H9 (cell line): ENCODE measurements at regions not wholly inside any gene's neighbourhood (a gene's known extent, or its start where the extent isn't known, plus 50 kb on each side); places are given as distances from the start of the nearest gene placed in this dataset.

Experiments
- DNase-seq: peaks from one replicate; pipeline ENCODE4 v3.0.0-alpha.2; 2017
- H2AFZ ChIP-seq: one replicate; pipeline ENCODE4 v1.6.1; 2013; ENCODE audit warnings: mild to moderate bottlenecking, low read length, control low read depth, moderate library complexity
- H2AK5ac ChIP-seq: 2 replicates; pipeline ENCODE4 v1.6.1; 2013; ENCODE audit warnings: low read length, control low read depth, mixed read lengths; ENCODE audit not compliant: insufficient read length
- H2BK120ac ChIP-seq: one replicate; pipeline ENCODE4 v1.6.1; 2013; ENCODE audit warnings: low read depth, mild to moderate bottlenecking, low read length, control low read depth, inconsistent platforms; ENCODE audit not compliant: poor library complexity, severe bottlenecking
- H2BK12ac ChIP-seq: 2 replicates; pipeline ENCODE4 v1.6.1; 2013; ENCODE audit warnings: low read length, control low read depth, mixed read lengths, low read depth; ENCODE audit not compliant: insufficient read length
- H2BK15ac ChIP-seq: 2 replicates; pipeline ENCODE4 v1.6.1; 2013; ENCODE audit warnings: low read depth, low read length, control low read depth
- H2BK20ac ChIP-seq: one replicate; pipeline ENCODE4 v1.6.1; 2013; ENCODE audit warnings: low read depth, mild to moderate bottlenecking, low read length, control low read depth, inconsistent platforms; ENCODE audit not compliant: poor library complexity, severe bottlenecking
- H2BK5ac ChIP-seq: 2 replicates; pipeline ENCODE4 v1.6.1; 2013; ENCODE audit warnings: low read length, control low read depth, mixed read lengths; ENCODE audit not compliant: insufficient read length
- H3K14ac ChIP-seq: 2 replicates; pipeline ENCODE4 v1.6.1; 2013; ENCODE audit warnings: low read length, control low read depth; ENCODE audit not compliant: insufficient read depth
- H3K18ac ChIP-seq: 2 replicates; pipeline ENCODE4 v1.6.1; 2013; ENCODE audit warnings: low read depth, mild to moderate bottlenecking, mixed read lengths, low read length, control low read depth; ENCODE audit not compliant: insufficient read length
- H3K23ac ChIP-seq: 2 replicates; pipeline ENCODE4 v1.6.1; 2013; ENCODE audit warnings: low read length, control low read depth, mixed read lengths, low read depth; ENCODE audit not compliant: insufficient read length
- H3K23me2 ChIP-seq: 2 replicates; pipeline ENCODE4 v1.6.1; 2013; ENCODE audit warnings: low read depth, mild to moderate bottlenecking, mixed read lengths, low read length, control low read depth; ENCODE audit not compliant: insufficient read length, poor library complexity, severe bottlenecking
- H3K27ac ChIP-seq: 2 replicates; pipeline ENCODE4 v1.5.1; 2013; ENCODE audit warnings: low read length, control low read depth, mixed read lengths, low read depth; ENCODE audit not compliant: insufficient read length
- H3K27me3 ChIP-seq: 2 replicates; pipeline ENCODE4 v1.6.1; 2013; ENCODE audit warnings: low read length, control low read depth, inconsistent platforms; ENCODE audit not compliant: insufficient read depth
- H3K4ac ChIP-seq: 2 replicates; pipeline ENCODE4 v1.6.1; 2013; ENCODE audit warnings: low read depth, mild to moderate bottlenecking, control low read depth, inconsistent platforms, low read length, moderate library complexity
- H3K4me1 ChIP-seq: 2 replicates; pipeline ENCODE4 v1.6.1; 2013; ENCODE audit warnings: low read length, control low read depth, inconsistent platforms; ENCODE audit not compliant: insufficient read depth
- H3K4me2 ChIP-seq: 2 replicates; pipeline ENCODE4 v1.6.1; 2013; ENCODE audit warnings: low read length, control low read depth, mixed read lengths; ENCODE audit not compliant: insufficient read length, insufficient read depth
- H3K56ac ChIP-seq: 2 replicates; pipeline ENCODE4 v1.6.1; 2013; ENCODE audit warnings: low read depth, mild to moderate bottlenecking, mixed read lengths, low read length, control low read depth; ENCODE audit not compliant: insufficient read length
- H3K79me1 ChIP-seq: 2 replicates; pipeline ENCODE4 v1.6.1; 2013; ENCODE audit warnings: low read depth, mild to moderate bottlenecking, moderate library complexity, low read length, control low read depth, inconsistent platforms; ENCODE audit not compliant: insufficient read depth, poor library complexity, severe bottlenecking
- H3K79me2 ChIP-seq: 2 replicates; pipeline ENCODE4 v1.6.1; 2013; ENCODE audit warnings: low read length, control low read depth, inconsistent platforms; ENCODE audit not compliant: insufficient read depth
- H3K9ac ChIP-seq: 2 replicates; pipeline ENCODE4 v1.6.1; 2013; ENCODE audit warnings: low read length, control low read depth, mixed read lengths; ENCODE audit not compliant: insufficient read length; ENCODE audit errors: extremely low read depth
- H3K9me3 ChIP-seq: one replicate; pipeline ENCODE4 v1.6.1; 2013; ENCODE audit warnings: low read depth, low read length, inconsistent platforms; ENCODE audit not compliant: control insufficient read depth
- H3T11ph ChIP-seq: one replicate; pipeline ENCODE4 v1.6.1; 2013; ENCODE audit warnings: mild to moderate bottlenecking, low read length, control low read depth, inconsistent platforms
- H4K20me1 ChIP-seq: one replicate; pipeline ENCODE4 v1.6.1; 2013; ENCODE audit not compliant: control insufficient read depth, insufficient read length, insufficient read depth
- H4K5ac ChIP-seq: 2 replicates; pipeline ENCODE4 v1.6.1; 2013; ENCODE audit warnings: low read depth, mild to moderate bottlenecking, mixed read lengths, low read length, control low read depth; ENCODE audit not compliant: insufficient read length
- H4K8ac ChIP-seq: replicated peaks from 2 replicates; pipeline ENCODE4 v1.6.1; 2013; ENCODE audit warnings: low read length, control low read depth, mixed read lengths, low read depth; ENCODE audit not compliant: insufficient read length
- H4K91ac ChIP-seq: 2 replicates; pipeline ENCODE4 v1.6.1; 2013; ENCODE audit warnings: low read depth, mild to moderate bottlenecking, moderate library complexity, mixed read lengths, low read length, control low read depth; ENCODE audit not compliant: insufficient read length
- H3K27ac Mint-ChIP-seq, 3 experiments: 2 replicates in 2 of 3; 3 replicates in 1 of 3; pipeline ENCODE4 v1.8.0; 2020 to 2021; ENCODE audit warnings: mixed read lengths in 3 of 3, mild to moderate bottlenecking in 1 of 3, moderate library complexity in 1 of 3
- H3K27me3 Mint-ChIP-seq: 2 replicates; pipeline ENCODE4 v1.8.0; 2021; ENCODE audit warnings: low read depth, mild to moderate bottlenecking, moderate library complexity, mixed read lengths
- H3K36me3 Mint-ChIP-seq, 3 experiments: 2 replicates in 2 of 3; 3 replicates in 1 of 3; pipeline ENCODE4 v1.8.0; 2020 to 2021; ENCODE audit warnings: low read depth in 3 of 3, mixed read lengths in 3 of 3; ENCODE audit not compliant: insufficient read depth in 1 of 3
- H3K4me1 Mint-ChIP-seq, 2 experiments: 2 replicates each; pipeline ENCODE4 v1.8.0; 2020; ENCODE audit warnings: mixed read lengths in 2 of 2
- H3K4me3 Mint-ChIP-seq, 2 experiments: 2 replicates in 1 of 2; 3 replicates in 1 of 2; pipeline ENCODE4 v1.8.0; 2020 to 2021; ENCODE audit warnings: mild to moderate bottlenecking in 2 of 2, mixed read lengths in 2 of 2, moderate library complexity in 1 of 2
- H3K9me3 Mint-ChIP-seq, 2 experiments: 2 replicates in 1 of 2; 3 replicates in 1 of 2; pipeline ENCODE4 v1.8.0; 2020; ENCODE audit warnings: mild to moderate bottlenecking in 2 of 2, mixed read lengths in 2 of 2, moderate library complexity in 1 of 2
- WGBS: extraction: QIAGEN DNeasy Blood & Tissue Kit; methylation state at CpG from one replicate; pipeline ENCODE4 v1.1.7; 2013; ENCODE audit warnings: missing lambda C conversion rate, low lambda C conversion rate, mixed read lengths; ENCODE audit not compliant: insufficient read length; ENCODE audit errors: extremely low coverage; 5-methylcytosine and 5-hydroxymethylcytosine counted together
- TF ChIP-seq, protein P1 (sequence below): fragments of 200-600 bp; sonication (generic); conservative IDR thresholded peaks from 3 replicates; pipeline ENCODE4 v1.8.0; 2021; ENCODE audit warnings: antibody characterized with exemption, mild to moderate bottlenecking

DNA sequence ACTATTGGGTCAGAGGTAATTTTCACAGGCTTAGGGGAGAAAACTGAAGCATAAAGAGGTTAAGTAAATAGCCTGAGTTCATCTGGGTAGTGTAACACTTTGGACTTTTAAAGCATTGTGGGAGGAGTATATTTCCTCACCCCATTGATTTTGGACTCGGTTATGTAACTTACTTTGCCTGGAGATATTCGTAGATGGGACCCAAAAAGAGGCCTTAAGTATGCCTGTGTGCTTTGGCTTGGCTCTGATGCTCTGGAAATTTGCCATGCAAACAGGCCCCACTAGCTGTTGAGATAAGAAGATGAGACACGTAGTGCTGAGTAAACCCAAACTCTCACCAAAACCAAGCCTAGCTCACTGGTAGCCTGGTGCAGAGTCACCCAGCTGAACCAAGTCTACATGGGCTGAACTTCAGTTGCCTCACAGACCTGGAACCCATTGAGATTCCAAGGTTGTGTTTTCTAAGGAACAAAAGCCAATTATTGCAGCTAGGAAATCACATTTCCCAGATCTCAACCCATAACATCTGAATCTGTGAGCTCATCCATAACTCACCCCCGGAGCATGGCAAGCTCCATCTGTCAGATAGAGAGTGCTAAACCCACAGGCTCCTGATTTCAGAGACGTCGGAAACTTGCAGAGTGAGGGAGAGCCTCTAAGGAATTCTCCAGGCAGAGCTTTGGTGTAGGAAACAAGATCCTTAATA, 536.0 kb upstream of the C16orf82 start:
- no peak overlapping the region for H3K27ac Mint-ChIP-seq
- H3K4me1 ChIP-seq, result no peaks in the 10 kb centered on the region

More for the DNA sequence above, 536.0 kb upstream of the C16orf82 start:
- H3K9me3 ChIP-seq, result no peaks in the 10 kb centered on the region
- no peaks in the 10 kb centered on the region for H3K27me3 Mint-ChIP-seq
- DNase-seq, result no peak
- no peak overlapping the region for H3K14ac ChIP-seq
- H2AK5ac ChIP-seq, result no peak overlapping the region
- no peaks in the 10 kb centered on the region for H3K27me3 ChIP-seq
- H3K23me2 ChIP-seq, result no peaks in the 10 kb centered on the region
- no peak overlapping the region for H2BK20ac ChIP-seq
- H2BK5ac ChIP-seq, result no peak overlapping the region
- no peak overlapping the region for H2BK120ac ChIP-seq
- no peak overlapping the region for H3K23ac ChIP-seq
- H3K4ac ChIP-seq, result no peak overlapping the region
- no peak overlapping the region for H3K56ac ChIP-seq
- WGBS, result no CpG with 5 or more reads among the region's 6 CpGs
- H4K91ac ChIP-seq, result no peak overlapping the region
- no peak overlapping the region for H3K18ac ChIP-seq
- no peaks in the 10 kb centered on the region for H3K36me3 Mint-ChIP-seq
- H3K79me2 ChIP-seq, result no peaks in the 10 kb centered on the region
- TF ChIP-seq, protein P1, sequence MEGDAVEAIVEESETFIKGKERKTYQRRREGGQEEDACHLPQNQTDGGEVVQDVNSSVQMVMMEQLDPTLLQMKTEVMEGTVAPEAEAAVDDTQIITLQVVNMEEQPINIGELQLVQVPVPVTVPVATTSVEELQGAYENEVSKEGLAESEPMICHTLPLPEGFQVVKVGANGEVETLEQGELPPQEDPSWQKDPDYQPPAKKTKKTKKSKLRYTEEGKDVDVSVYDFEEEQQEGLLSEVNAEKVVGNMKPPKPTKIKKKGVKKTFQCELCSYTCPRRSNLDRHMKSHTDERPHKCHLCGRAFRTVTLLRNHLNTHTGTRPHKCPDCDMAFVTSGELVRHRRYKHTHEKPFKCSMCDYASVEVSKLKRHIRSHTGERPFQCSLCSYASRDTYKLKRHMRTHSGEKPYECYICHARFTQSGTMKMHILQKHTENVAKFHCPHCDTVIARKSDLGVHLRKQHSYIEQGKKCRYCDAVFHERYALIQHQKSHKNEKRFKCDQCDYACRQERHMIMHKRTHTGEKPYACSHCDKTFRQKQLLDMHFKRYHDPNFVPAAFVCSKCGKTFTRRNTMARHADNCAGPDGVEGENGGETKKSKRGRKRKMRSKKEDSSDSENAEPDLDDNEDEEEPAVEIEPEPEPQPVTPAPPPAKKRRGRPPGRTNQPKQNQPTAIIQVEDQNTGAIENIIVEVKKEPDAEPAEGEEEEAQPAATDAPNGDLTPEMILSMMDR, result no peak
- H3K79me1 ChIP-seq, result no peaks in the 10 kb centered on the region
- H3K9ac ChIP-seq, result no peak overlapping the region
- no peaks in the 10 kb centered on the region for H3K9me3 Mint-ChIP-seq
- no peaks in the 10 kb centered on the region for H4K20me1 ChIP-seq
- H3T11ph ChIP-seq, result no peak overlapping the region
- no peak overlapping the region for H2AFZ ChIP-seq
- 0 out of 4 replicates have a peak, but pooled peaks cover 3 to 4% of the 10 kb centered on the region in 2 experiments for H3K4me1 Mint-ChIP-seq
- no peak overlapping the region for H3K4me2 ChIP-seq
- no peak overlapping the region for H4K5ac ChIP-seq
- no peak overlapping the region for H3K27ac ChIP-seq
- no peak overlapping the region for H2BK15ac ChIP-seq
- H3K4me3 Mint-ChIP-seq, result no peak overlapping the region
- no peak overlapping the region for H2BK12ac ChIP-seq
- no peak overlapping the region for H4K8ac ChIP-seq
